SH-SY5Y (cell line): ENCODE measurements at regions not wholly inside any gene's neighbourhood (a gene's known extent, or its start where the extent isn't known, plus 50 kb on each side); places are given as distances from the start of the nearest gene placed in this dataset.
A peak's percentile ranks its signal among the peaks of the same experiment; 100 is the strongest.

ENCODE experiments used
- GATA2 ChIP-seq: IDR thresholded peaks from 2 replicates; pipeline ENCODE4 v1.6.1; 2011; ENCODE audit warnings: mild to moderate bottlenecking, low read depth, low read length
- GATA3 ChIP-seq: IDR thresholded peaks from 2 replicates; pipeline ENCODE4 v1.6.1; 2011; ENCODE audit warnings: low read depth, mild to moderate bottlenecking, low read length, moderate library complexity

DNA sequence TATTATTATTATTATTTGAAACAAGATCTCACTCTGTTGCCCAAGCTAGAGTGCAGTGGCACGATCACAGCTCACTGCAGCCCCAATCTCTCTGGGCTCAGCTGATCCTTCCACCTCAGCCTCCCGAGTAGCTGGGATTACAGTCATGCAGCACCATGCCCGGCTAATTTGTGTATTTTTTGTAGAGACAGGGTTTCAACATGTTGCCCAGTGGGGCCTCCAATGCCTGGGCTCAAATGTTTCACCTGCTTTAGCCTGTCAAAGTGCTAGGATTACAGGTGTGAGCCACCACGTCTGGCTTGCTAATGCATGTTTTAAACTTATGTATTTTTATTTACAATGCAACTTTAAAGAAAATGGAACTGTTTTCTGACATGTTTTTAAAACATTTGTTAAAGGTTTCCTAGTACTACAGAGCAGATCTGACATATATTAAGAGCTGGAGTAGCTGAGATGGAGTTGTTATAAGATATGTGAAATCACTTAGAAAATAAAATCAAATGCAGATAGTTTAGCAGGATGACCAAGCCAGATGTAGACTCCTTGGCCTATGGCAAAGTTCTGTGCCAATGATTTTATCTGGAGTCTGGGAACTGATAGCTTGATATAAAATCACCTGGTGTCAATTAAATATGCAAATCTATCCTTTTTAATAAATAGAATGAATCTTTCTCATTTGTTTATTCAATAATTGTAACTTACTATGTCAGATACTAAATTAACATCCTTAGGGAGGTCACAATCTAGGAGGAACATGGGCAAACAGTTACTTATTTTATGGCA, 310.1 kb upstream of the NAALADL2 start:
- TF ChIP-seq GATA3, result peak; percentile 69
- TF ChIP-seq GATA2, result peak; percentile 54; the same call in 1 of the 2 replicates
